ENCODE measurements at regions not wholly inside any gene's neighbourhood (a gene's known extent, or its start where the extent isn't known, plus 50 kb on each side); places are given as distances from the start of the nearest gene placed in this dataset.

DNA sequence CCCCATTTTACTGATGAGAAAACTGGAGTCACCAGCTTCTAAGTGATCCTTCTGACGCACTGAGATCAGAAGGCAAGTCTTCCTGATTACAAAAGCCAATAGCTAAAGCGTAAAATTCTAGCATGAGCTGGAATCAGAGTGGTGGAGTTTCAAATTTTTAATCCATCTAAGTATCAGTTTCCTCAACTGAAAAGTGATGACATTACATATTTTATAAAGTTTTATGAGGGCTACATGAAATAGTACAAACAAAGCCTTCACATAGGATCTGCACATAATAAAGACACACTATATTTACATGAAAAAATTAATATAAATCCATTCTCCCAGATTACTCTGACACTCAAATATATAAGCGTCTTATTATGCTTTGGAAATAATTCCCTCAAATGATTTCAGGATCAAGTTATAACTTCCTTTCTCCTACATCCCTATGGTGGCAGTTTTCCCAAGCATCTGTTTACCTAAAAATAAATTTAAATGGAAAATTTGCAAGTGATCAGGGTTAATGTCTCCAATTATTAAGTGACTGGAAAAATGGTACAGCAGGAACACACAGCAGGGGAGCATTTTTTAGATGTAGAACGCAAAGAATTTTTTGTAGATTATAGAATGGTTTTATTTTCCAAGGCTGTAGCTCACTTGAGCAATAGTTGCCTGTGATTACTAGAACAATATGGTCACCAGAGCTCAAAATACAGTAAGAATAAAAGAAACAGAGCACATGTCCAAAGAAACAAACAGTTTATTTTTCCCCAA lies 490.4 kb upstream of the C1orf87 start:
- Mint-ChIP-seq H3K9me3 (no peaks in the 10 kb centered on the region), H3K36me3 (ENCODE audit: low read depth) (no peaks in the 10 kb centered on the region), H3K4me1 (ENCODE audit: low read depth) (no peaks in the 10 kb centered on the region), H3K27me3 (ENCODE audit: low read depth) (no peaks in the 10 kb centered on the region), H3K4me3 (no peak overlapping the region), H3K27ac (no peak overlapping the region)
- DNase-seq (ENCODE audit: low spot score): no peak

DNA sequence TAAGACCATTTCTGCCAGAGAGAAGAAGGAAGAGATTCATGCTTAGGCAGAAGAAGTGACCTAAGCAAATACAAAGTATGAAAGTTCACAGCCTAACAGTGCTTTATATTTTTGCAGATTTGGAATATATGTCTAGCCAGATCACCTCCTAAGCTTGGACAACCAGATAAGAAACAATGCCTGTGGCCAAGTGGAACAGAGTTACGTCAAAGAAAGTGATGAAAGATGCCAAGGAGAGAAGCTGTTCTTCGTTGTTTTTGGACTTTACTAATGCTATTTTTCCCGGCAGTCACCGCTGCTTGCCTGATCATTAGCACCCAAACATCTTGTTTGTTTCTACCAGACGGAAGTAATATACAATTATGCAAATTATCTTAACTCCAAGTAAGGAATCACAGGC lies 489.2 kb upstream of the C1orf87 start:
- Mint-ChIP-seq H3K36me3 (ENCODE audit: low read depth) (no peaks in the 10 kb centered on the region), H3K4me3 (no peak overlapping the region), H3K27ac (no peak overlapping the region), H3K4me1 (ENCODE audit: low read depth) (no peaks in the 10 kb centered on the region), H3K9me3 (no peaks in the 10 kb centered on the region), H3K27me3 (ENCODE audit: low read depth) (no peaks in the 10 kb centered on the region)
- DNase-seq (ENCODE audit: low spot score): no peak

DNA sequence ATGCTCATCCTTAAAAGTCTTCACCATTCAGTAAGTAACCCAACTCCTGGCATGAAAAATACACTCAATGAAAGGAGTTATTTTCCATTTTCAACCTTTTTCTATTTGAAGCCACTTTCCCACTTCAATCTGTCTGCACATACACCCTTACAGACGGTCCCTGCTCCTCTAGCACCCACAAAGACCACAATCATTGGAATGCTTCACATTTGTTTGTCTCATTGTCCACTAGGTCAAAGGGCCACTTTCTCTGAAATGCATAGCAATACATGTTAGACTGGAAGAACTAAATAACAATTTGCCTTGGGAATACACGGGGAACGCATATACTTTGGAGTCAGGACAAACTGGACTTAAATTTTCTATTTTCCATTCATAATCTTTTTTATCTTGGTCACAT lies 487.1 kb upstream of the C1orf87 start:
- Mint-ChIP-seq H3K4me3 (no peak overlapping the region), H3K36me3 (ENCODE audit: low read depth) (no peaks in the 10 kb centered on the region), H3K9me3 (no peaks in the 10 kb centered on the region), H3K4me1 (ENCODE audit: low read depth) (no peaks in the 10 kb centered on the region), H3K27me3 (ENCODE audit: low read depth) (no peaks in the 10 kb centered on the region), H3K27ac (no peak overlapping the region)
- no peak for DNase-seq (ENCODE audit: low spot score)

- H3K36me3 Mint-ChIP-seq (ENCODE audit: low read depth): no peaks in the 10 kb centered on the region
- no peak overlapping the region for H3K27ac Mint-ChIP-seq
- no peaks in the 10 kb centered on the region for H3K27me3 Mint-ChIP-seq (ENCODE audit: low read depth)
- H3K9me3 Mint-ChIP-seq: no peaks in the 10 kb centered on the region
- no peaks in the 10 kb centered on the region for H3K4me1 Mint-ChIP-seq (ENCODE audit: low read depth)
- no peak for DNase-seq (ENCODE audit: low spot score)
- no peak overlapping the region for H3K4me3 Mint-ChIP-seq
Measured at GRCh38 chr1:60558236-60558635, 484.7 kb upstream of the C1orf87 start.

DNA sequence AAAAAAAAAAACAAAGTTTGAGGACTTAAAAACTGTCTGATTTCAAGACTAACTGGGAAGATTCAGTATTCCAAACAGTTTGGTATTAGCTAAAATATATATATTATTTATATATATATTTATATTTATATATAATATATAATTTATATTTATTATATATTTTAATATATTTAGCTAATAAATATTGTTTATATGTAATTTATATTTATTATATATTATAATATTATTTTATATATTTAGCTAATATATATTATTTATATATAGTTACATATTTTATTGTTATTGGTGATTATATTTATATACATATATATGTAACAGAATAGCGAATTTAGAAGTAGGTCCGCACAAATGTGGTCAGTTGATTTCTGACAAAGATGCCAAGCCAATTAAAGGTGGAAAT lies 480.2 kb upstream of the C1orf87 start:
- Mint-ChIP-seq H3K27me3 (ENCODE audit: low read depth) (no peaks in the 10 kb centered on the region), H3K4me3 (no peak overlapping the region), H3K27ac (no peak overlapping the region), H3K36me3 (ENCODE audit: low read depth) (no peaks in the 10 kb centered on the region), H3K9me3 (no peaks in the 10 kb centered on the region), H3K4me1 (ENCODE audit: low read depth) (no peaks in the 10 kb centered on the region)
- no peak for DNase-seq (ENCODE audit: low spot score)

DNA sequence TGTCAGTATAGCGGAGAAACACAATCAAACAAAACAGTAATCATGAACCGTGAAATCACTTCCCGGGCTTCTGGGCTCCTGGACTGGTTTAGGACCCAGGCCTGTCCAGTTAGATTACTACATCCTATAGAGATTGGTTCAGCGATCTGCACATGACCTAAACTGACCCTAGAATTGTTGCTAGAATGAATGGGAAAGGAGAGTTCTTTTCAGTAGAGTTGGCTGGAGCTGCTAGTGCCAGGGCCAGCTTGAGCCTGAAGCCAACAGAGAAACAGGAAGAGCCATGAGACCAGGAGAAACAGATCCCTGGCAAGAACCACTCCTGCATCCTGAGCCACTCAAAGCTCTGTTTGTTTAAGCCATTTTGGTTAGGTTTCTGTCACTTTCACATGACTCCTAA lies 474.3 kb upstream of the C1orf87 start:
- no peak overlapping the region for H3K27ac Mint-ChIP-seq
- H3K4me1 Mint-ChIP-seq (ENCODE audit: low read depth): no peaks in the 10 kb centered on the region
- no peaks in the 10 kb centered on the region for H3K9me3 Mint-ChIP-seq
- no peak overlapping the region for H3K4me3 Mint-ChIP-seq
- H3K36me3 Mint-ChIP-seq (ENCODE audit: low read depth): no peaks in the 10 kb centered on the region
- no peak for DNase-seq (ENCODE audit: low spot score)
- no peaks in the 10 kb centered on the region for H3K27me3 Mint-ChIP-seq (ENCODE audit: low read depth)

- no peaks in the 10 kb centered on the region for H3K36me3 Mint-ChIP-seq (ENCODE audit: low read depth)
- no peaks in the 10 kb centered on the region for H3K4me1 Mint-ChIP-seq (ENCODE audit: low read depth)
- H3K27ac Mint-ChIP-seq: no peak overlapping the region
- no peaks in the 10 kb centered on the region for H3K27me3 Mint-ChIP-seq (ENCODE audit: low read depth)
- DNase-seq (ENCODE audit: low spot score): no peak
- no peaks in the 10 kb centered on the region for H3K9me3 Mint-ChIP-seq
- H3K4me3 Mint-ChIP-seq: no peak overlapping the region
Measured at GRCh38 chr1:60541831-60542532, 468.4 kb upstream of the C1orf87 start.

DNA sequence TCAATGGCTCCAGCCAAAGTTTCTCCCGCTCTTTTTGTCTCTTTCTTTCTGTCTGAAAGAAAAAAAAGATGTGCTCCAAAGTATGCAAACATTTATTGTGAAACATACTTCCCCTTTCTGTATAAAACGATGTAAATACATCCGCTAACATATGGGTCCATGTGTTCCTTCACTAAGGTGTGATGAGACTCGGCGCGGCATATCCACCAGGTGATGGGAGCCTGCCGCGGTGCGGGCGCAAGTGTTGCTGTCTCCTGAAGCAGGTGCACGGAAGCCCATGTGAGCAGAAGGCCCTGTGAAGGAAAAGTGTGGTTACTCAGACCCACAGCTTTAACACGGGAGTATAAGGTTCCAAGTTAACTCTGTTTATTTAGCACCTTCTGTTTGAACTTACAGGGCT lies 466.6 kb upstream of the C1orf87 start:
- Mint-ChIP-seq H3K4me3 (no peak overlapping the region), H3K9me3 (no peaks in the 10 kb centered on the region), H3K4me1 (ENCODE audit: low read depth) (no peaks in the 10 kb centered on the region), H3K36me3 (ENCODE audit: low read depth) (no peaks in the 10 kb centered on the region), H3K27ac (no peak overlapping the region), H3K27me3 (ENCODE audit: low read depth) (no peaks in the 10 kb centered on the region)
- DNase-seq (ENCODE audit: low spot score): no peak

DNA sequence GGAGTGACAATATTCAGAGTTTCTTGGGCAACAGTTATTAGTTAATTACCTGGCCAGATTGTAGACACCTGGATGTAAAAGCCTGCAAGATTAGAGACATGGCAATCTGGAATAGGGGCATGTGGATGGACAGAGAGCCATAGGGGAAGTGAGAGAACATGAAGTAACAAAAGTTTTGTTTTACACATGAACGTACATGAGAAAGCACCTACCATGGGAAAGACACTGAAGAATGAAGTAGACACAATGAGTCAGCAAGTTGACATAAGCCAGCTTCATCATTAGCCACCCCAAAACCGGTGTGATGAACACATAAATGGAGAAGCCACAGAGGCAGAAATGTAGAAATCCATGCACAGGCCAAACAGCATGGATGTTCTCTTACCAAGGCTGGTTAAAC lies 462.1 kb upstream of the C1orf87 start:
- no peak for DNase-seq (ENCODE audit: low spot score)
- Mint-ChIP-seq H3K9me3 (no peaks in the 10 kb centered on the region), H3K36me3 (ENCODE audit: low read depth) (no peaks in the 10 kb centered on the region), H3K27ac (no peak overlapping the region), H3K27me3 (ENCODE audit: low read depth) (no peaks in the 10 kb centered on the region), H3K4me3 (no peak overlapping the region), H3K4me1 (ENCODE audit: low read depth) (no peaks in the 10 kb centered on the region)

GRCh38 chr1:60527567-60527966 lies 454.0 kb upstream of the C1orf87 start:
- DNase-seq (ENCODE audit: low spot score): no peak
- Mint-ChIP-seq H3K27me3 (ENCODE audit: low read depth) (no peaks in the 10 kb centered on the region), H3K36me3 (ENCODE audit: low read depth) (no peaks in the 10 kb centered on the region), H3K4me1 (ENCODE audit: low read depth) (no peaks in the 10 kb centered on the region), H3K4me3 (no peak overlapping the region), H3K27ac (no peak overlapping the region), H3K9me3 (no peaks in the 10 kb centered on the region)

GRCh38 chr1:60516996-60517395 lies 443.4 kb upstream of the C1orf87 start:
- Mint-ChIP-seq H3K27me3 (ENCODE audit: low read depth) (no peaks in the 10 kb centered on the region), H3K4me1 (ENCODE audit: low read depth) (no peaks in the 10 kb centered on the region), H3K9me3 (no peaks in the 10 kb centered on the region), H3K4me3 (no peak overlapping the region), H3K27ac (no peak overlapping the region), H3K36me3 (ENCODE audit: low read depth) (no peaks in the 10 kb centered on the region)
- no peak for DNase-seq (ENCODE audit: low spot score)

DNA sequence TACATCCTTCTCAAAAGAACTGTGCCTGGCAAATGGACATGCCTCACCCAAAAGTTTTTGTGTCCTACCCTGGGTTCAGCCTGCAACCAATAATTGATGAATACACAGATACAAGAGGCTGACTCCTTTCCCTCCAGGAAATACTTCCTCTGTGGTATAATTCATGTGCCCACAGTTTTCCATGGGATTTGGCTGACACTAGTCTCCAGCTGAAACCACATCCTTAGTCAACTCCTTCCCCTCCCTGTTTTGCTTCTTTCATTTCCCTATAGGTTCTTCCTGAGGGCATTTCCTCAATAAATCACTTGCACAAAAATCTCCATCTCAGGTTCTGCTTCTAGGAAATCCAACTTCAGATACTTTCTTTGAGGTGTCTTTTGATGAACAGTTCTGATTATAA lies 436.6 kb upstream of the C1orf87 start:
- Mint-ChIP-seq H3K4me1 (ENCODE audit: low read depth) (no peaks in the 10 kb centered on the region), H3K27ac (no peak overlapping the region), H3K36me3 (ENCODE audit: low read depth) (no peaks in the 10 kb centered on the region), H3K9me3 (peaks cover 3% of the 10 kb centered on the region), H3K4me3 (no peak overlapping the region), H3K27me3 (ENCODE audit: low read depth) (no peaks in the 10 kb centered on the region)
- DNase-seq (ENCODE audit: low spot score): no peak

DNA sequence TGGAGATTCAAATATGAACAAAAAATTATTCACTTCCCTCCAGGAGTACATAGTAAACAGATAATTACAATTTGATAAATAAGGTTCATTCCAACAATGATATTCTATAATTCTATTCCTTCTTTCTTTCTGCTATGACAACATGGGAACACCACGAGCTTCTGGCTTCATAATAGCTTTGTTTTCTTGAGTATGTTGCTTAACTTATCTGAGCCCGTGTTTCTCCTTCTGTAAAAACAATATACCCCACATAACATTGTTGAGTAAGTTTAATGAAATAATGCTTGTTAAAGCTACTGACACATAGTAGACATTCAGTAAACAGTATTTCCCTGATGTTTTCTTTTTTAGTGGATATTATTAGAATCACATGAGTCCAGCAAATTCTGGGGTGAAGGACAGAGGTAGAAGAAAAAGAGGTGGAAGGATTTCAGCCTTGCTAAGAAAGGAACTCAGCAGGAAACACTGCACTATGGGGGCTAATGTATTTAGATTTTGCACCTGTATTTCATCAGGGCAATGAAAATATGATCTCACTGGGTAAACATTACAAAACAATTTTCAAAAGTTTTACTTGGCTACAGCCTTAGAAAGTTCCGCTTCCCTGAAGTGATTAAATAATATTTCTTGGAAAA lies 430.8 kb upstream of the C1orf87 start:
- H3K36me3 Mint-ChIP-seq (ENCODE audit: low read depth): no peaks in the 10 kb centered on the region
- H3K27me3 Mint-ChIP-seq (ENCODE audit: low read depth): no peaks in the 10 kb centered on the region
- DNase-seq (ENCODE audit: low spot score): no peak
- peaks cover 2% of the 10 kb centered on the region for H3K9me3 Mint-ChIP-seq
- no peak overlapping the region for H3K27ac Mint-ChIP-seq
- H3K4me1 Mint-ChIP-seq (ENCODE audit: low read depth): no peaks in the 10 kb centered on the region
- H3K4me3 Mint-ChIP-seq: no peak overlapping the region

DNA sequence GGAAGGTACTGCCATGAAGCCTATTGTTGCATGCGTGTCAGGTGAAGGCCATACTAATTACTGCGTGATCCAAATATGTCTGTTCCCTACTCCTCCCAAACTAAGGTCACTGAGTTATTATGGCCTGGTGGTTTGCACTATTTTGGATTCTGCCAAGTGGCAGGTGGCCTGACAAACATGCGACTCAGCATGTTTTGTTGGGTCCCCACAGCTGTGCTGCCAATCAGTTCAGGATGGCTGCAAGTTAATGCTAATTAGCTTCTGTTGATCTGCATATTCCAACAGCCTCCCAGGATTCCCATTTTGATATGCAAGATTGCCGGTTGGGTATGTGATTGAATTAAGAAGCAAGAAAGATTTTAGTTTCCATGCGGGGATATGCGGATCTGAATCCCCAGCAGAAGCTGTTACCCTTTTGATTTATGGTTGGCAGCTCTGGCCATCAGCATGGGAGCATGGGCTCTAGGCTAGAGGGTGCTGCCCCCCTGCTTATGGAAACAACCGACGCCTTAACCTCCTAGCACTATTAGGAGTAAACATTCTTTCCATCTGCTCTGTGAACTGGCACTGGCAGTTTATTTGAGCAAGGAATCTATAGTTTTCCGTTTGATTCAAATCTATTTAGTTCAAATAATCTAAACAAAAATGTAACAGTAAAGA lies 429.8 kb upstream of the C1orf87 start:
- no peak overlapping the region for H3K4me3 Mint-ChIP-seq
- DNase-seq (ENCODE audit: low spot score): no peak
- no peaks in the 10 kb centered on the region for H3K9me3 Mint-ChIP-seq
- no peaks in the 10 kb centered on the region for H3K4me1 Mint-ChIP-seq (ENCODE audit: low read depth)
- H3K27ac Mint-ChIP-seq: no peak overlapping the region
- no peaks in the 10 kb centered on the region for H3K36me3 Mint-ChIP-seq (ENCODE audit: low read depth)
- H3K27me3 Mint-ChIP-seq (ENCODE audit: low read depth): no peaks in the 10 kb centered on the region

Measured in T-helper 2 cell treated with Interferon-gamma antibody and Interleukin-4, amounts not matched to agents 5 μg/mL and 100 μg/mL, for 36 hours (primary cell).